PC-3 (cell line): ENCODE measurements at regions not wholly inside any gene's neighbourhood (a gene's known extent, or its start where the extent isn't known, plus 50 kb on each side); places are given as distances from the start of the nearest gene placed in this dataset.

Experiments
- ATAC-seq: fragments of 200-7000 bp; cut with Tn5 transposase; 2 replicates; pipeline ENCODE4 v1.9.1; 2020; ENCODE audit warnings: mild to moderate bottlenecking, moderate library complexity
- BruUV-seq: library from RNA; stranded (reverse); fragments of 400-500 nt; replicated peaks from 2 replicates; lab custom pipeline; 2021; lab: Mats Ljungman, UMichigan
- CTCF ChIA-PET: fragments of 300-600 bp; sonication (Branson Sonifier 250); formaldehyde crosslinking; loops from one replicate; lab custom pipeline; 2022; ENCODE audit warnings: antibody characterized with exemption; lab: Charles Lee
- POLR2A ChIA-PET: fragments of 300-600 bp; sonication (Branson Sonifier 250); formaldehyde crosslinking; loops from one replicate; lab custom pipeline; 2022; ENCODE audit warnings: antibody characterized with exemption; ENCODE audit not compliant: unreplicated experiment; lab: Charles Lee
- DNase-seq: peaks from one replicate; pipeline ENCODE4 v3.0.0-alpha.2; 2015
- H2AFZ ChIP-seq: fragments of 300-600 bp; sonication (generic); 2 replicates; pipeline ENCODE4 v1.6.0; 2016; ENCODE audit warnings: antibody characterized with exemption, low read length
- H3F3A ChIP-seq: fragments of 300-600 bp; sonication (generic); one replicate; pipeline ENCODE4 v1.6.0; 2017; ENCODE audit warnings: antibody characterized with exemption, low read length, control low read depth, mild to moderate bottlenecking; ENCODE audit not compliant: unreplicated experiment
- H3K27ac ChIP-seq: fragments of 300-600 bp; sonication (generic); 2 replicates; pipeline ENCODE4 v1.5.1; 2016; ENCODE audit warnings: mild to moderate bottlenecking, low read length
- H3K27me3 ChIP-seq: fragments of 300-600 bp; sonication (generic); 2 replicates; pipeline ENCODE4 v1.6.1; 2016; ENCODE audit warnings: low read length, mixed read lengths
- H3K36me3 ChIP-seq: fragments of 300-600 bp; sonication (generic); 2 replicates; pipeline ENCODE4 v1.6.1; 2016; ENCODE audit warnings: low read depth, mixed run types, low read length, mixed read lengths
- H3K4me1 ChIP-seq: fragments of 300-600 bp; sonication (generic); 2 replicates; pipeline ENCODE4 v1.5.1; 2016; ENCODE audit warnings: low read length; ENCODE audit not compliant: insufficient read depth
- H3K4me2 ChIP-seq: fragments of 300-600 bp; sonication (generic); 2 replicates; pipeline ENCODE4 v1.6.0; 2016; ENCODE audit warnings: low read length
- H3K4me3 ChIP-seq: fragments of 300-600 bp; sonication (generic); 2 replicates; pipeline ENCODE4 v1.5.1; 2016; ENCODE audit warnings: mild to moderate bottlenecking, low read length, mixed read lengths
- H3K79me2 ChIP-seq: fragments of 300-600 bp; sonication (generic); 2 replicates; pipeline ENCODE4 v1.6.1; 2017; ENCODE audit warnings: low read length, mixed read lengths
- H3K9ac ChIP-seq: fragments of 300-600 bp; sonication (generic); 2 replicates; pipeline ENCODE4 v1.6.0; 2016; ENCODE audit warnings: mild to moderate bottlenecking, low read length
- H3K9me2 ChIP-seq: fragments of 300-600 bp; sonication (generic); replicated peaks from 2 replicates; pipeline ENCODE4 v1.6.1; 2016; ENCODE audit warnings: mixed run types, low read length, mixed read lengths
- H3K9me3 ChIP-seq: fragments of 300-600 bp; sonication (generic); 2 replicates; pipeline ENCODE4 v1.6.1; 2016; ENCODE audit warnings: low read length, mixed read lengths
- H4K20me1 ChIP-seq: fragments of 300-600 bp; sonication (generic); 2 replicates; pipeline ENCODE4 v1.6.1; 2016; ENCODE audit warnings: low read length, mixed read lengths
- CTCF ChIP-seq: fragments of 300-600 bp; sonication (generic); conservative IDR thresholded peaks from 2 replicates; pipeline ENCODE4 v1.5.1; 2017; ENCODE audit warnings: antibody characterized with exemption, low read depth, mild to moderate bottlenecking, low read length
- EZH2 ChIP-seq: fragments of 300-600 bp; sonication (generic); IDR thresholded peaks from one replicate; pipeline ENCODE4 v1.6.1; 2017; ENCODE audit warnings: antibody characterized with exemption, mild to moderate bottlenecking, low read length; ENCODE audit not compliant: unreplicated experiment
- EZH2phosphoT487 ChIP-seq: fragments of 300-600 bp; sonication (generic); IDR thresholded peaks from 2 replicates; pipeline ENCODE4 v1.6.1; 2018; ENCODE audit warnings: mild to moderate bottlenecking, antibody characterized with exemption, low read length, borderline replicate concordance
- intact Hi-C: fragments of 100-400 bp; cut with micrococcal nuclease; formaldehyde crosslinking; loops from 2 replicates; pipeline ENCODE4 v1.9.0; 2023

GRCh38 chr20:51854921-51855320 lies 52.6 kb upstream of the SALL4 start:
- Histone ChIP-seq H3K27me3 (no peaks in the 10 kb centered on the region), H3K9ac (no peak overlapping the region), H3K9me3 (no peaks in the 10 kb centered on the region), H3K4me3 (no peak overlapping the region), H3K27ac (no peak overlapping the region), H3K4me2 (no peak overlapping the region), H3F3A (no peaks in the 10 kb centered on the region), H4K20me1 (no peaks in the 10 kb centered on the region), H3K4me1 (peaks cover 4% of the 10 kb centered on the region), H3K79me2 (no peaks in the 10 kb centered on the region), H3K9me2 (no peaks in the 10 kb centered on the region), H2AFZ (no peak overlapping the region), H3K36me3 (no peaks in the 10 kb centered on the region)
- peak; percentile 40 for DNase-seq
- CTCF ChIA-PET, result interaction anchor here (1.2 kb wide), 1 partner anchor 154 kb away, joined by 7 read pairs; no protein-coding TSS in a partner anchor
- no peak for TF ChIP-seq EZH2
- no peak for TF ChIP-seq EZH2phosphoT487
- TF ChIP-seq CTCF, result no peak
- intact Hi-C loops, result no loop called here
- POLR2A ChIA-PET, result no interaction called here
- no TSS peak for BruUV-seq
- ATAC-seq, result no peak
